Lower lobe of right lung (tissue), 2 donors: ENCODE measurements at regions not wholly inside any gene's neighbourhood (a gene's known extent, or its start where the extent isn't known, plus 50 kb on each side); places are given as distances from the start of the nearest gene placed in this dataset.

Experiments used
- ATAC-seq, 2 donors: fragments of 200-7000 bp; cut with Tn5 transposase; one replicate each; pipeline ENCODE4 v1.9.1; 2020 to 2022; ENCODE audit warnings: mild to moderate bottlenecking in 2 of 2, moderate library complexity in 2 of 2
- DNase-seq: peaks from one replicate; pipeline ENCODE4 v3.0.0-alpha.2; 2020
- H3K27ac ChIP-seq: fragments of 200-600 bp; one replicate; pipeline ENCODE4 v1.8.0; 2022
- H3K27me3 ChIP-seq: fragments of 200-600 bp; one replicate; pipeline ENCODE4 v1.8.0; 2022; ENCODE audit warnings: low read depth
- H3K36me3 ChIP-seq: fragments of 200-600 bp; one replicate; pipeline ENCODE4 v1.8.0; 2022; ENCODE audit warnings: mild to moderate bottlenecking
- H3K4me1 ChIP-seq: fragments of 200-600 bp; one replicate; pipeline ENCODE4 v1.8.0; 2022
- H3K4me3 ChIP-seq: fragments of 200-600 bp; one replicate; pipeline ENCODE4 v1.8.0; 2022; ENCODE audit warnings: mild to moderate bottlenecking
- H3K9me3 ChIP-seq: fragments of 200-600 bp; one replicate; pipeline ENCODE4 v1.8.0; 2022
- CTCF ChIP-seq: fragments of 200-600 bp; IDR thresholded peaks from one replicate; pipeline ENCODE4 v1.8.0; 2022; ENCODE audit warnings: antibody characterized with exemption, mild to moderate bottlenecking
- intact Hi-C: fragments of 100-400 bp; cut with DNase I; formaldehyde crosslinking; loops from one replicate; pipeline ENCODE4 v1.11.0; 2022
- donor health status: DM: no; HTN: yes; CAD: no; lungs with severe emphysema.

GRCh38 chr7:153858355-153858754 lies 193.8 kb upstream of the DPP6 start:
- Histone ChIP-seq H3K36me3 (no peaks in the 10 kb centered on the region), H3K27ac (no peak overlapping the region), H3K9me3 (no peaks in the 10 kb centered on the region), H3K4me1 (no peaks in the 10 kb centered on the region), H3K4me3 (no peak overlapping the region), H3K27me3 (no peaks in the 10 kb centered on the region)
- intact Hi-C loops = no loop called here
- TF ChIP-seq CTCF = no peak
- DNase-seq = no peak
- no peak for ATAC-seq

GRCh38 chr7:153859239-153859638 lies 193.0 kb upstream of the DPP6 start:
- no peaks in the 10 kb centered on the region for H3K36me3 ChIP-seq
- no peaks in the 10 kb centered on the region for H3K27me3 ChIP-seq
- no peak for ATAC-seq
- no peak overlapping the region for H3K4me3 ChIP-seq
- no peaks in the 10 kb centered on the region for H3K4me1 ChIP-seq
- intact Hi-C loops = no loop called here
- no peaks in the 10 kb centered on the region for H3K9me3 ChIP-seq
- no peak for DNase-seq
- H3K27ac ChIP-seq = no peak overlapping the region
- TF ChIP-seq CTCF = no peak

- no peak overlapping the region for H3K27ac ChIP-seq
Measured at GRCh38 chr7:153886506-153887441, 165.4 kb upstream of the DPP6 start.

GRCh38 chr7:153887749-153888569 lies 164.2 kb upstream of the DPP6 start:
- Histone ChIP-seq H3K9me3 (no peaks in the 10 kb centered on the region), H3K36me3 (no peaks in the 10 kb centered on the region), H3K27ac (no peak overlapping the region), H3K27me3 (peaks cover 36% of the 10 kb centered on the region), H3K4me3 (no peak overlapping the region), H3K4me1 (no peaks in the 10 kb centered on the region)
- peak in 1 of 2 donors; percentile 14 for ATAC-seq
- DNase-seq = peak; percentile 42
- intact Hi-C loops = no loop called here
- TF ChIP-seq CTCF = no peak

More at GRCh38 chr7:153886506-153887441, 165.4 kb upstream of the DPP6 start:
- no peak overlapping the region for H3K4me3 ChIP-seq
- peaks cover 36% of the 10 kb centered on the region for H3K27me3 ChIP-seq
- no peaks in the 10 kb centered on the region for H3K9me3 ChIP-seq
- TF ChIP-seq CTCF = no peak
- no peaks in the 10 kb centered on the region for H3K36me3 ChIP-seq
- no peaks in the 10 kb centered on the region for H3K4me1 ChIP-seq
- intact Hi-C loops = no loop called here
- ATAC-seq = peak in 1 of 2 donors; percentile 13
- DNase-seq = no peak

GRCh38 chr7:153891990-153892389 lies 160.2 kb upstream of the DPP6 start:
- DNase-seq (no peak), ATAC-seq (no peak)
- Histone ChIP-seq H3K4me3 (no peak overlapping the region), H3K36me3 (no peaks in the 10 kb centered on the region), H3K27ac (no peak overlapping the region), H3K9me3 (no peaks in the 10 kb centered on the region), H3K4me1 (no peaks in the 10 kb centered on the region), H3K27me3 (peaks cover 26% of the 10 kb centered on the region)
- TF ChIP-seq CTCF = no peak
- intact Hi-C loops = no loop called here
